GM20000 (cell line): ENCODE measurements at regions not wholly inside any gene's neighbourhood (a gene's known extent, or its start where the extent isn't known, plus 50 kb on each side); places are given as distances from the start of the nearest gene placed in this dataset.
A peak's percentile ranks its signal among the peaks of the same experiment; 100 is the strongest.

Experiments
- DNase-seq: peaks from one replicate; pipeline ENCODE4 v3.0.0; 2012; ENCODE audit warnings: low spot score
- TF ChIP-seq, protein P1 (sequence below): IDR thresholded peaks from 2 replicates; pipeline ENCODE4 v1.5.1; 2012; ENCODE audit warnings: mild to moderate bottlenecking, control low read depth; ENCODE audit errors: extremely low read depth, missing control alignments

- DNase-seq: peak; percentile 26
- TF ChIP-seq, protein P1, sequence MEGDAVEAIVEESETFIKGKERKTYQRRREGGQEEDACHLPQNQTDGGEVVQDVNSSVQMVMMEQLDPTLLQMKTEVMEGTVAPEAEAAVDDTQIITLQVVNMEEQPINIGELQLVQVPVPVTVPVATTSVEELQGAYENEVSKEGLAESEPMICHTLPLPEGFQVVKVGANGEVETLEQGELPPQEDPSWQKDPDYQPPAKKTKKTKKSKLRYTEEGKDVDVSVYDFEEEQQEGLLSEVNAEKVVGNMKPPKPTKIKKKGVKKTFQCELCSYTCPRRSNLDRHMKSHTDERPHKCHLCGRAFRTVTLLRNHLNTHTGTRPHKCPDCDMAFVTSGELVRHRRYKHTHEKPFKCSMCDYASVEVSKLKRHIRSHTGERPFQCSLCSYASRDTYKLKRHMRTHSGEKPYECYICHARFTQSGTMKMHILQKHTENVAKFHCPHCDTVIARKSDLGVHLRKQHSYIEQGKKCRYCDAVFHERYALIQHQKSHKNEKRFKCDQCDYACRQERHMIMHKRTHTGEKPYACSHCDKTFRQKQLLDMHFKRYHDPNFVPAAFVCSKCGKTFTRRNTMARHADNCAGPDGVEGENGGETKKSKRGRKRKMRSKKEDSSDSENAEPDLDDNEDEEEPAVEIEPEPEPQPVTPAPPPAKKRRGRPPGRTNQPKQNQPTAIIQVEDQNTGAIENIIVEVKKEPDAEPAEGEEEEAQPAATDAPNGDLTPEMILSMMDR: peak; percentile 39
Measured at GRCh38 chr11:81644239-81644840, 1089.3 kb downstream of the FAM181B start.

DNA sequence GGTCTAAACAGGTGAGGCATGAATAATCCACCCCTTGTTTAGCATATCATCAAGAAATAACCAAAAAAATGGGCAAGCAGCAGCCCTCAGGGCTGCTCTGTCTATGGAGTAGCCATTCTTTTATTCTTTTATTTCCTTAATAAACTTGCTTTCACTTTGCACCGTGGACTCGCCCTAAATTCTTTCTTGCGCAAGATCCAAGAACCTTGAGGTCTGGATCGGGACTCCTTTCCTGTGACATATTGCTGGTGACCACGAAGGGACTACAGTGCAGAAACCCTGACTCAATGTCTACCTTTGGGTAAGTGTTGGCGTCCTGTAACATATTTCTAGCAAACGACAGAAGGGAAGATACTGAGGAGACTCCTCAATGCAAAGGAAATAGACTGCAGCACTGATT lies 1099.2 kb downstream of the FAM181B start:
- no peak for DNase-seq

GRCh38 chr11:81602508-81602907 lies 1131.2 kb downstream of the FAM181B start:
- no peak for DNase-seq
- TF ChIP-seq, protein P1: no peak

More for the DNA sequence above, 1099.2 kb downstream of the FAM181B start:
- TF ChIP-seq, protein P1: no peak

DNA sequence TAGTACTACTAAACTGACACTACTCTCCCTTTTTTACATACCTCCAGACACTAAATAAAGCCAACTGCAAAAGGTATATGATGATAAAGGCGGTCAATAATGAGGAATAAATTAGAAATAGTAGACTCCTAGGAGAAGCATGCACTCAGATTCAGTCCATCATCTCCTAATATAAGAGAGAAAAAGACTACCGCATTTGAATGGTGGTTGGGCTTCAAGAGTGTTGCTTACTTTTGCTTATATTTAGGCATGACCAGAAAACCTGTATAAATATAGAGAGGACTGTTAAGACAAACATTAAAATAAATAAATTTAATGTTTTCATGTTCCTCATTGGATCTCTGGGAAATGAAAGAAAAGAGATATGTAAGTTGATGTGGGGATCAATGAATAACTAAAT lies 1137.0 kb downstream of the FAM181B start:
- TF ChIP-seq, protein P1: no peak
- no peak for DNase-seq

GRCh38 chr11:81585390-81585933 lies 1148.2 kb downstream of the FAM181B start:
- DNase-seq: no peak
- TF ChIP-seq, protein P1: no peak

GRCh38 chr11:81579339-81579738 lies 1154.3 kb downstream of the FAM181B start:
- TF ChIP-seq, protein P1: no peak
- DNase-seq: no peak

- DNase-seq: no peak
- TF ChIP-seq, protein P1: no peak
Measured at GRCh38 chr11:81578571-81578970, 1155.1 kb downstream of the FAM181B start.
